HG03108 (cell line): ENCODE measurements at regions not wholly inside any gene's neighbourhood (a gene's known extent, or its start where the extent isn't known, plus 50 kb on each side); places are given as distances from the start of the nearest gene placed in this dataset.

ENCODE experiments used
- ATAC-seq: cut with Tn5 transposase; IDR thresholded peaks from one replicate; pipeline ENCODE4 v1.9.1; 2021; ENCODE audit warnings: moderate library complexity; ENCODE audit not compliant: unreplicated experiment

- ATAC-seq: no peak
Observed at GRCh38 chr7:15867441-15867840, 181.0 kb upstream of the MEOX2 start.

DNA sequence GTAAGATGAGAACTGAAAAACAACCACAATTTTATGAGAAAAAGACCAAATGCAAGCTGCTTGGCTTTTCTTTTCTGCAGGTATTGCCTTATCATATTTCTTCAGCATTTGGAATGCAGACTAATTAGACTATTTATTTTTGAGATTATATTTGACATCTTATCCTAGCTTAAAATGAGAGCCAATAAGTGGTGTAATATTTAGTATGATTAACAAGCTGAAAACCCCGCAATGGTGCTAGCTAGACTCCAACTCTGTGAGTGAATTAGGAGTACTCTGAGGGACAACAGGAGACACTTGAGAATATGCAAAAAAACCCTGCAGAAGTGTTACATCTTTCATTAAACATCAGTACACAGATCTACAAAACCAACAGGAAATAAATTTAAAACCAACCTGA is 180.3 kb upstream of the MEOX2 start:
- ATAC-seq: no peak

GRCh38 chr7:15864626-15864991 is 178.1 kb upstream of the MEOX2 start:
- no peak for ATAC-seq

DNA sequence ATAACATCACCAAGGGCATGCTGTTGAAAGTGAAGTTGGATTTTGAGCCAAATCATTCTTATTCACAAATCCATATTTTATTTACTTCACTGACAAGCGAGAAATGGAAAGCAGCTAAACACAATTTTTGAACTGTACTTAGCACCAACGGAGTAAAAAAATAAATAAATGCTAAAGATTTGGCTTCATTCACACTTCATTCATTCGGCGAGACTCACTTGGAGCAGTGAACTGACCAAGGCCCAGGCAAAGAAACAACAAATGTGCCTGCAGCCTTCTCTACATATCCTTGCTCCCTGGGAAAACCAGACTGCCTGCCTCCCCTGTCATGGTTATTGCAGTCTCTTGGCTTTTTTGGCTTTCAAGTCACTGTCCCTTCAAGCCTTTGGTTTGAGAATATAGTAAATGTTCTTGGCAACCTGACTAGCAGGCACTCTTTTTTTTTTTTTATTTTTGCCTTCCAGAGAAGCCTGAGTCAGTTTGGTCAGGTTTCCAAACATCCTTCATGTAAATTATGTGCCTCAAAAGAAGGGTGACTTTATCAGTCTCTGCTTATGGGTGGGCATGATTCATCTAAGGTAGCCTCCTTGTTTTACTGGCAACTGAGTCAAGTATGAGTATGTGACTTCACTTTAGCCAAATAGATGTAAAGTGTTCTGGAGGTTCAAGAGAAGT is 177.6 kb upstream of the MEOX2 start:
- no peak for ATAC-seq

DNA sequence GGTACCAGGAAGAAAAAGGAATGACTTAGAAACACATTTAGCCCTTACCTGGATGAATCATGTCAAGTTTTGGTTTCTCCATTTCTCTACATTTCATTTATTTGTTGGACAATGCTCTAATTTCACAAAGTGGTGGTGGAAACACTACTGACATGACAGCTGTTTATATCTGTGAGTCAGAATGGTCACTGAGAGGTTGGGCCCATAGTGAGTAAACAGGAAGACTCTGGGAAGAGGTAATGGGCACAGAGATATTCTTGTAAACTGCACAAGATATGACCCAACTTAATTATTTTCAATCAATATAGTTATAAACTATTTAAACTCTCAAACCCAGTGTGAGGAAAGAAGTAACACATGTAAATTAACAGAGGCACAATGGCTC is 176.3 kb upstream of the MEOX2 start:
- ATAC-seq: no peak

GRCh38 chr7:15862016-15862780 is 175.7 kb upstream of the MEOX2 start:
- no peak for ATAC-seq

GRCh38 chr7:15860264-15860949 is 173.9 kb upstream of the MEOX2 start:
- ATAC-seq: no peak

- ATAC-seq: no peak
Observed at GRCh38 chr7:15857026-15857425, 170.5 kb upstream of the MEOX2 start.

DNA sequence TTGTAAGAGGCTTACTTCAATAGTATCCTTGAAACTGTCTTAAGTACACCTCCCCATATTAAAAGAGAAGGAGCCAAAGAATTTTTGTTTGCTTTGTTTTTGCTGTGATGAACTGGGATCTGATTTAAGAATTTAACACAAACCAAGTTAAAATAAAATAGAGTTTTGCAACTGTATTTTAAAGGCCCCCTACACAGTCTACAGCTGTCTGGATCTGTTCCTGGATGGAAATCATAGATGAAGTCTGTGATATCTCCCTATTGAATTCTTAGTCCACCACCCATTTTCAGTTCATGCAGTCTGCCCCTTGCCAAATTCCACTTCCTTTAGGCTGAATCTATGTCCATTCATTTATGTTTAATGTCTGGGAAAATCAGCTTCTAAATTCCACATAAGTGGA is 169.8 kb upstream of the MEOX2 start:
- no peak for ATAC-seq

DNA sequence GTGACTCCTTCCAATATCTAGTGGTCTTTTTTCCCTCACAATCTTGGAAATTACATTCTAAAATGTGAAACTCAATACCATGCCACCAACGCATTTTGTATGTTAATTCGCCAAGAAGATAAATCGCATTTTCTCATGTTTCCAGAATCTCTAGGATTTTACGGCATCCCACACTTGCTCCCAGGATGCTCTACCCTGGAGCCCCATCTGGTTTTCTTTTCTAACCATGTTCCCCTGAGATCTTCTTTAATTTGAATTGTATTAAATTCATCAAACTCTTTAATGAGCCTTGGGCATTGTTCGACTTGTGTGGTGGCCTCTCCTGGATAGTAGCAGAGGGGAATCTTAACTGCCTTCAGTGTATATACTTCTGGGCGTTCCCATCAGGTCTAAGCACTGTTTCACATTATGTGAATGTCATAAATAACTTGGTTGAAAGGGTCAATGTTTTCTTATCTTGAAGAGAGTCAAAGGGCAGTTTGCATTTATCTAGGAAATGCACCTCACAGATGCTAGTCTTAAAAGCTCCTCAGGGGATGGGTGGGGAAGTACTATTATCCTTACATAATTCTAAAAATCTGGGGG is 169.1 kb upstream of the MEOX2 start:
- ATAC-seq: no peak

DNA sequence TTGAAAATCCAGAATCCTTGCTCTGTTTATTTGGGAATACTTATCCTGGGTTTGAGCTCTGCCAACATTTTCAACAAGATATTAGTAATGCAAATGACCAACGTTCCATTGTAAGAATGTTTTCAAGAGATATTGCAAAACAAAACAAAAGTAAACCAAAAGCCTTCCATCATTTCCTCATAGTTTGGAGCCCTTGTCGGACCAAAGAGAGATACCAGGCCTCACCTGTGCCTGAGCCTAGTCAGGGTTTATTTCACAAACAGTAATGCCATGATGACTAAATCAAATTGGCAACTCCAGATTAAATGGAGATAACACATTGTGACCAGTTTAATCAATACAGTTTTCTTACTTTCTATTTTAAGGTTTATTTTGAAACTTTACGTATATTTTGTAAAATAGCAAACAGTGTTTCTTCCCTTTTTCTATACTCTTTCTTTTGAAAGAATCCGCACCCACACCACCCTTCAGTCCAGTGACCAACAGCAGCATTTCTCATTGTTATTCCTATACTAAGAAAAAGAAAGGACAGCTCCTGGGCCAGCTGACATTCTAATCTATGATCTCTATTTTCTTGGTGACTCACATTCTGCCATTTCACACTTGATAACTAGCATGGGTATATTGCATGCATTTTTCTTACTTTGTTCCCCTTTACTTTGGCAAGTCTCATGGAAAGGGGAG is 168.5 kb upstream of the MEOX2 start:
- no peak for ATAC-seq

- no peak for ATAC-seq
Observed at GRCh38 chr7:15853832-15854470, 167.5 kb upstream of the MEOX2 start.

- no peak for ATAC-seq
Observed at GRCh38 chr7:15851201-15851600, 164.7 kb upstream of the MEOX2 start.

DNA sequence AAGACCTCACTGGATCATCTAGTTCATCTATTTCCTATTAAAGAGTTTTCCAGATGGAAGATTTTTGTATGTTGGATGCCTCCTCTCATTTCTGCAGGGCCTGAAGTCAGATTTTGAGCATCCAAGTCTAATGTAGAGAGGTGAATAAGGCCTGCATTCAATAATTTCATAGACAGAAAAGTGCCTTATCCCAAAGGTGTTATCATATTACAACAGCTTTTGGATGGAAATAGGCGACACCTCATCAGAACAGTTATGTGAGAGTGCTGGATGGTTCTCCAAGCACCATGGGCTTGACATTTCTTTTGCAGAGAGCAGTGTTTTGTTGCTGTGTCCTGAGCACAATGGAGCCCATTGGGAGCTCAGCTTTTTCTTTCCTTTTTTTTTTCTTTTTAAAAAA is 162.4 kb upstream of the MEOX2 start:
- ATAC-seq: no peak

DNA sequence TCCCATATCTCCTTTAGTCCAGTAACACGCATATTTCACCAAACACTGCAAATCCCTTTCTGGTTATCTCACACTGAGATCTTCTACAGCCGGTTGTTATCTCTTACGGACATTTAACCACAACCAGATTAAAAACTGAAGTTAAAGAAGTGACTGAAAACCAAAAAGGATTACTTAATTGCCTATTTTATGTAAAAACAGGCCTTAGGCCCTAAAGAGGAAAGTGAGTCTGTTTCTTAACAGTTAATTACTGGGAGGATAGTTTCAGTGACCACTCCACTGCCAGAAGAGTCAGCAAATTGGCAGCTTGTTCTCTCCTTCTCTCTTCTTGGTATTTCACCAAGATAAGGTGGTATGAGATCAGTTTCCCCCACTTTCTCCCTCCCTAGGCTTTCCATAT is 161.9 kb upstream of the MEOX2 start:
- ATAC-seq: no peak

- no peak for ATAC-seq
Observed at GRCh38 chr7:15845868-15846267, 159.4 kb upstream of the MEOX2 start.

- ATAC-seq: no peak
Observed at GRCh38 chr7:15845461-15845860, 159.0 kb upstream of the MEOX2 start.

DNA sequence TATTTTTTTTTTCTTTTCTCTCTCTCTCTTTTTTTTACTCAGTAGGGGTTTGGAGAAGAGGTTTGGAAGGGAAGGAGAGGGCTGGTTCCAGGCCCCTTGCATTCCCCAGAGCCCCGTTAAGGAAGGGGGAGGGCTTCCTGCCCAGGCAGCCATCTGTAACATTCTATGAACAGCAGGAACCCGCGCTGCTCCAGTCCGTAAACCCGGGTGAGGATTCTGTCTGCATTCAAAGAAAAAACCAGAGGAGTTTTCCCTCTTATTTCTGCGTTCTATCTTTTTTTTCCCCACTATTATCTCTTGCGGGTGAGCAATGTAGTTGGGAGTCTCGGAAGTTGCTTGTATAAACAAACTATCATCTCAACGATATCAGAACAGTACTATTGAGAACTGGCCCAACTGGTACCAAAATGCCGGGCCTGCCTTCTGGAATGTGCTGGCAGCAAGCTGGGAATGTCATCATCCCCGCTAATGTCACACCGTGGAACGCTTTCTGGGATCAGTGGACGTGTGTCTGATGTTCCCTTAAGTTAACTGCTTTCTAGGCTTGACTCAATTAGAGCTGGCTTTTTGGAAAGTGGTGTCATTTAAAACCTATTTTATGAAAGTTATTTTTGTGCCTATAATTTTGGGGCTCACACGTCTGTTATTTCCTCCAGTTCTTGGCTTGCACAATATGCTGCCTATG is 153.1 kb upstream of the MEOX2 start:
- no peak for ATAC-seq

DNA sequence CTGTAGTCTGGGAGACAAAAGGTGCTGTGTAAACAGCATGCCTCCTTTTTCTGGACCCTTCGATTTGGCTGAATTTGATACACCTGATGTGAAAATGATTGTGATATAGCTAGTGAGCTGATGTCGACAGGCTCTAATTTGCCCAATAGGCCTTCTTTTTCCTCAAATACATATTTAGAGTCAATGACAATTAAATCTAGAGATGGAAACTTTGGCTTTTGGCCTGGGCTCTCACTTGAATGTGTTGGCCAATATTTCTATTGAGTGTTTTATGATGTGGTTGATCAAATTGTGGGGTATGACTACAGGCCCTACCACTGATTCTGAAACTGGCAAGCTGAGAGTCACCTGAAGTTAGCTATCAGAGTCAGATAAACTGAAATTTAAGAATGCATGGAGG is 151.8 kb upstream of the MEOX2 start:
- no peak for ATAC-seq

DNA sequence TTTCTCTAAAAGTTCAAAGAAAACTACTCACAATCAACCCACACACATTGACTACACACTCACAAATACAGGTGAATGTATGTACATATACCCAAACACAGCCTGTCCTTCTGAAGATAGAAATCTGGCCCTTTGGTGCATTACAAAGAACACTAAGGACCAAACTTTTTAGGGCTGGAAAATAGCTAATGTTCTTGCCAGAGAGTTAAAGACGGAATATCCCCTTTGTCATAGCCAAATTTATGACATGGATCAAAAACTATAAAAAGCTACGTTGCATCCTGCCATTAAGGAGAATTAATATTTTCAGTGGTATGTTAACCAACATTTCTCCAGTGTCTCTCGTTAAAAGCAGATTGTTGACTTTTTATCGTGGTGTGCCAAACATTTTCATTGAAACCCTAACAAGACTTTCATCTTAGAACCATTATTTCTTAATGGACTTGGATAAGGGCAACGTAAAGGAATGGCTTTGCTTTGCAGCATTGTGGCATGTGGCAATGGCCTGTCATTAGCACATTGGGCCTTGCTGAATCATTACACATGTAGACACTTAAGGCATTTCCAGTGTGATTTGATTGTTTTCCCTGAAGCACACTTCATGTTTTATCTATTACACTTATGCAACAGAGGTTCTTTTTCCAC is 150.9 kb upstream of the MEOX2 start:
- ATAC-seq: no peak
